Fibroblast of the aortic adventitia (primary cell): ENCODE measurements at regions not wholly inside any gene's neighbourhood (a gene's known extent, or its start where the extent isn't known, plus 50 kb on each side); places are given as distances from the start of the nearest gene placed in this dataset.
"Not testable (repeated sequence)": the region's sequence is repeated elsewhere in the genome, so short reads cannot be mapped to it uniquely, and the experiment has no call there.

Experiments used
- DNase-seq: peaks from one replicate; pipeline ENCODE4 v3.0.0-alpha.2; 2010; ENCODE audit warnings: low read depth
- H3K4me3 ChIP-seq: 2 replicates; pipeline ENCODE4 v1.5.1; 2011; ENCODE audit warnings: low read depth, mild to moderate bottlenecking, control low read depth, low read length, moderate library complexity
- CTCF ChIP-seq: IDR thresholded peaks from 2 replicates; pipeline ENCODE4 v1.5.1; 2011; ENCODE audit warnings: mild to moderate bottlenecking, low read length, control low read depth, inconsistent platforms; ENCODE audit not compliant: insufficient read depth

GRCh38 chr21:35810431-35810970 lies 249.8 kb downstream of the SETD4 start:
- DNase-seq: no peak
- TF ChIP-seq CTCF: no peak
- H3K4me3 ChIP-seq: no peak overlapping the region

- H3K4me3 ChIP-seq: no peak overlapping the region
- TF ChIP-seq CTCF: no peak
- no peak for DNase-seq
These were observed 258.9 kb downstream of the SETD4 start for GRCh38 chr21:35801391-35801790.

- not testable (repeated sequence) for DNase-seq, H3K4me3 ChIP-seq
These were observed 259.4 kb downstream of the SETD4 start for GRCh38 chr21:35800796-35801385.

GRCh38 chr21:35796844-35797243 lies 263.5 kb downstream of the SETD4 start:
- DNase-seq: peak; percentile 24
- no peak for TF ChIP-seq CTCF
- no peak overlapping the region for H3K4me3 ChIP-seq

GRCh38 chr21:35794527-35794926 lies 265.8 kb downstream of the SETD4 start:
- not testable (repeated sequence) for DNase-seq, H3K4me3 ChIP-seq

- no peak for TF ChIP-seq CTCF
- H3K4me3 ChIP-seq: no peak overlapping the region
- no peak for DNase-seq
These were observed 267.6 kb downstream of the SETD4 start for GRCh38 chr21:35792569-35793305.

- no peak for DNase-seq
- no peak overlapping the region for H3K4me3 ChIP-seq
- TF ChIP-seq CTCF: no peak
These were observed 268.6 kb downstream of the SETD4 start for GRCh38 chr21:35791541-35792325.
